ENCODE measurements at regions not wholly inside any gene's neighbourhood (a gene's known extent, or its start where the extent isn't known, plus 50 kb on each side); places are given as distances from the start of the nearest gene placed in this dataset.

DNA sequence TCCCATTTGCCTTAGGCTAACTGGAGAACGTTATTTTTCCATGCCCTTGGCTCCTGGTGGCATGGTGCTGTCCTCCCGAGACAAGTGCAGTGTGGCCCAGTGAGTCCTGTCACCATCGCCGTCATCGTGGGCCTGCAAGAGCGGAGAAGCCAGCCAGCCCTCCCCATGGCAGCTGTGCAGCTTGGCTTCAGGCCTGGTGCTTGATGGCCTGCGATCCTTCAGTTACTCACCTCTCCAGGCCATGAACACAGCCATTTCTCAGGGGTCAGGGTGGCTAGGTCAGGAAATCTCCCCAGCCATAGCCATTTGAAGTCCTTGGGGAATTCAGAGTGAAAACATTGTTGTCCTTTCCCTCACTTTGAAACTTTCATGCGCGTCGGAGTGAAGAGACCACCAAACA is 189.0 kb upstream of the RGMA start:
- Histone ChIP-seq H4K5ac (ENCODE audit: low read depth, low read length) (no peak overlapping the region), H2AK9ac (replicated peaks; ENCODE audit: low read depth, low read length, poor library complexity) (no peak overlapping the region), H4K91ac (ENCODE audit: insufficient read depth, low read depth, low read length) (no peak overlapping the region), H3K4me1 (ENCODE audit: control insufficient read depth, insufficient read depth, low read length) (no peaks in the 10 kb centered on the region), H2AK5ac (ENCODE audit: low read depth, low read length) (no peak overlapping the region), H2BK20ac (ENCODE audit: low read depth, low read length) (no peak overlapping the region), H3K4ac (ENCODE audit: low read depth, low read length) (no peak overlapping the region), H3K27ac (ENCODE audit: insufficient read depth, low read length) (no peak overlapping the region), H3K14ac (replicated peaks; ENCODE audit: low read depth, low read length) (no peak overlapping the region), H3K9me3 (ENCODE audit: control insufficient read depth, insufficient read depth, low read length) (peaks cover 33% of the 10 kb centered on the region), H3K9me1 (ENCODE audit: insufficient read depth, low read length) (no peaks in the 10 kb centered on the region), H3K9ac (ENCODE audit: low read depth, low read length) (no peak overlapping the region), H3K23ac (ENCODE audit: low read depth, low read length) (no peak overlapping the region), H4K8ac (ENCODE audit: low read depth in 2 of 2, low read length in 2 of 2) (no peak overlapping the region), H3K4me3 (ENCODE audit: insufficient read depth, low read depth, low read length) (no peak overlapping the region), H3K36me3 (ENCODE audit: control insufficient read depth, insufficient read depth, low read length) (no peaks in the 10 kb centered on the region), H2BK15ac (ENCODE audit: low read depth, low read length) (no peak overlapping the region), H3K27me3 (ENCODE audit: control insufficient read depth, insufficient read depth, low read length) (no peaks in the 10 kb centered on the region), H2BK120ac (ENCODE audit: low read depth, low read length) (no peak overlapping the region), H2AFZ (replicated peaks; ENCODE audit: low read length, poor library complexity) (no peak overlapping the region), H2BK5ac (ENCODE audit: low read depth, low read length, poor library complexity, severe bottlenecking) (no peak overlapping the region), H3K18ac (ENCODE audit: low read depth, low read length) (no peak overlapping the region), H4K20me1 (ENCODE audit: insufficient read depth, low read length) (no peaks in the 10 kb centered on the region), H3K4me2 (ENCODE audit: low read depth, low read length) (no peak overlapping the region), H3K79me1 (ENCODE audit: low read depth in 1 of 2, low read length in 2 of 2) (no peaks in the 10 kb centered on the region), H3K56ac (ENCODE audit: extremely low read depth, insufficient read depth, low read length) (no peak overlapping the region)
- ATAC-seq (ENCODE audit: low read depth), result no peak
- dilution Hi-C loops (cut with HindIII; ENCODE audit: low sequenced_read_pairs, unreplicated experiment), result no loop called here
- no peak for TF ChIP-seq MXI1 (IDR thresholded peaks at IDR 0.05; ENCODE audit: borderline replicate concordance, low read depth, low read length)
- no peak for TF ChIP-seq FOS (IDR thresholded peaks at IDR 0.05; ENCODE audit: low read depth, low read length)
- TF ChIP-seq RAD21 (IDR thresholded peaks at IDR 0.05; ENCODE audit: low read length), result no peak
- TF ChIP-seq MAZ (IDR thresholded peaks at IDR 0.05; ENCODE audit: borderline replicate concordance, low read depth, low read length), result no peak
- TF ChIP-seq, protein P1, sequence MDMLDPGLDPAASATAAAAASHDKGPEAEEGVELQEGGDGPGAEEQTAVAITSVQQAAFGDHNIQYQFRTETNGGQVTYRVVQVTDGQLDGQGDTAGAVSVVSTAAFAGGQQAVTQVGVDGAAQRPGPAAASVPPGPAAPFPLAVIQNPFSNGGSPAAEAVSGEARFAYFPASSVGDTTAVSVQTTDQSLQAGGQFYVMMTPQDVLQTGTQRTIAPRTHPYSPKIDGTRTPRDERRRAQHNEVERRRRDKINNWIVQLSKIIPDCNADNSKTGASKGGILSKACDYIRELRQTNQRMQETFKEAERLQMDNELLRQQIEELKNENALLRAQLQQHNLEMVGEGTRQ (IDR thresholded peaks at IDR 0.05; ENCODE audit: low read depth, low read length), result no peak
- TF ChIP-seq, protein P2, sequence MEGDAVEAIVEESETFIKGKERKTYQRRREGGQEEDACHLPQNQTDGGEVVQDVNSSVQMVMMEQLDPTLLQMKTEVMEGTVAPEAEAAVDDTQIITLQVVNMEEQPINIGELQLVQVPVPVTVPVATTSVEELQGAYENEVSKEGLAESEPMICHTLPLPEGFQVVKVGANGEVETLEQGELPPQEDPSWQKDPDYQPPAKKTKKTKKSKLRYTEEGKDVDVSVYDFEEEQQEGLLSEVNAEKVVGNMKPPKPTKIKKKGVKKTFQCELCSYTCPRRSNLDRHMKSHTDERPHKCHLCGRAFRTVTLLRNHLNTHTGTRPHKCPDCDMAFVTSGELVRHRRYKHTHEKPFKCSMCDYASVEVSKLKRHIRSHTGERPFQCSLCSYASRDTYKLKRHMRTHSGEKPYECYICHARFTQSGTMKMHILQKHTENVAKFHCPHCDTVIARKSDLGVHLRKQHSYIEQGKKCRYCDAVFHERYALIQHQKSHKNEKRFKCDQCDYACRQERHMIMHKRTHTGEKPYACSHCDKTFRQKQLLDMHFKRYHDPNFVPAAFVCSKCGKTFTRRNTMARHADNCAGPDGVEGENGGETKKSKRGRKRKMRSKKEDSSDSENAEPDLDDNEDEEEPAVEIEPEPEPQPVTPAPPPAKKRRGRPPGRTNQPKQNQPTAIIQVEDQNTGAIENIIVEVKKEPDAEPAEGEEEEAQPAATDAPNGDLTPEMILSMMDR (conservative IDR thresholded peaks at IDR 0.05; ENCODE audit: low read depth, low read length), result no peak
- TF ChIP-seq SMC3 (IDR thresholded peaks at IDR 0.05; ENCODE audit: low read depth, low read length), result no peak
- TF ChIP-seq BHLHE40 (IDR thresholded peaks at IDR 0.05; ENCODE audit: low read depth, low read length), result no peak
- TF ChIP-seq RCOR1 (IDR thresholded peaks at IDR 0.05; ENCODE audit: insufficient replicate concordance, low read length), result no peak
- TF ChIP-seq RFX5 (IDR thresholded peaks at IDR 0.05; ENCODE audit: low read depth, low read length), result no peak
- TF ChIP-seq MAFK (IDR thresholded peaks at IDR 0.05; ENCODE audit: low read depth, low read length), result no peak
- no peak for TF ChIP-seq CEBPB (IDR thresholded peaks at IDR 0.05; ENCODE audit: low read depth, low read length)
- TF ChIP-seq CHD1 (IDR thresholded peaks at IDR 0.05; ENCODE audit: low read depth, low read length), result no peak
- no peak for TF ChIP-seq POLR2A (IDR thresholded peaks at IDR 0.05; ENCODE audit: low read depth, low read length)
- no TSS peak for BruUV-seq (replicated peaks)
- WGBS, 2 experiments (ENCODE audit: extremely low coverage in 2 of 2, insufficient read length in 1 of 2), result 48% methylated on average over 7 of the region's 10 CpGs; no CpG with 5 or more reads in 1 of the 2 experiments
- in situ Hi-C loops (cut with MboI; ENCODE audit: low sequenced_read_pairs), result no loop called here
- no peak for DNase-seq
- POLR2A ChIA-PET (ENCODE audit: unreplicated experiment), result no interaction called here
- intact Hi-C loops (cut with micrococcal nuclease), result no loop called here
- CTCF ChIA-PET, result no interaction called here
